Fibroblast of skin of left quadriceps (primary cell): ENCODE measurements at regions not wholly inside any gene's neighbourhood (a gene's known extent, or its start where the extent isn't known, plus 50 kb on each side); places are given as distances from the start of the nearest gene placed in this dataset.
"Not testable (repeated sequence)": the region's sequence is repeated elsewhere in the genome, so short reads cannot be mapped to it uniquely, and the experiment has no call there.

ENCODE experiments used
- DNase-seq, 2 experiments: peaks; one replicate each; pipeline ENCODE4 v3.0.0-alpha.2; 2013; ENCODE audit warnings: low read depth in 2 of 2

DNA sequence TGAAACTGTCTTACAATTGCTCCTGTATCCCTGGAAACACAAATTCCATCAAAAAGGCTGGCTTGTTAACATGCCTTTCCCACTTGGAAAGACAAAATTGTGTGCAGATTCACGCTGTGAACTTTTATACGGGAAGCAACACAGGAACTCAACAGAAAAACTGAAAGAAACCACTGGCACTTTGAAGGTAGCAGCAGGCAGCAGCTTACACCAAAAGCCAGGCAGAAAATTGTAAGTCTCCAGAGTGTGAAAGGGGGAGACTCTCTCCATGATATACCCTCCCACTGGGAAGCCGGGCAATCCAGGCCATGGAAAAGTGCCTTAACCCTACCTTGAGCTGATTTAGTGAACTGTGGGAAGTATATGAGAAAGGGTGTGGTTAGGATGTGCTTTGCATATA, 943.7 kb downstream of the CDH18 start:
- no peak for DNase-seq

DNA sequence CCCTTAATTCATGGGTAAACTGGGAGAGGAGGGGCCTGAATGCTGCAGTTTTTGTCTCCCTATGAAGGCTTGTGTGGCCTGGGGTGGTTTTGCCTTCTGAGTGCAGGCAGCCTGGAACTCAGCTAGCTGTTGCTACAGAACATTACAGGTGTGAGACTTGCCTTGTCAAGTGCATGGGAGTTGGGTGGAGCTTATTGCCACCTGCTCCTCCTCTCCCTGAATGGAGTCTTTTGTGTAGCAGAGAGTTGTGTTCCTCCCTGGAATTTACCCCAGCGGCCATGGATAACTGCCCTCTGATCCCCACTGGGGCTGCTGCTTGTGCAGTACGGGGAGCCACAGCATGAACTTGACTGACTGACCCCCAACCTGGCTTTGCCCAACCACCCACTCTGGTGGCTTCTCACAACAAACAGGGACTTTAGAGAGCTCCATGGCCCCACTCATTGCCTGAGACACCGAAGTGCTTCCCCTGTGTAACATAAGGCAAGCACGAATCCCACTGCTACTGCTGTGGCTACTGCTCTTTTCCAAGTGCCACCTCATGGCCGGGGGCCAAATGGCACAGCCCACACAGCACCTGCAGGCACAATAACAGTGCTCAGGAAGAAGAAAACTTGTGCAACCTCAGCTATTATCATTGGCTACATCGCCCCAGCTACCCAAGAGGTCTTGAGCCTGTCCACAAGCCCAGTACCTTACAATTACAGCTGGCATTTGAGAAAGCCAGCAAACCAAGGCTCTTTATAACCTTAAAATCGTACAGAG, 942.9 kb downstream of the CDH18 start:
- DNase-seq = no peak

DNA sequence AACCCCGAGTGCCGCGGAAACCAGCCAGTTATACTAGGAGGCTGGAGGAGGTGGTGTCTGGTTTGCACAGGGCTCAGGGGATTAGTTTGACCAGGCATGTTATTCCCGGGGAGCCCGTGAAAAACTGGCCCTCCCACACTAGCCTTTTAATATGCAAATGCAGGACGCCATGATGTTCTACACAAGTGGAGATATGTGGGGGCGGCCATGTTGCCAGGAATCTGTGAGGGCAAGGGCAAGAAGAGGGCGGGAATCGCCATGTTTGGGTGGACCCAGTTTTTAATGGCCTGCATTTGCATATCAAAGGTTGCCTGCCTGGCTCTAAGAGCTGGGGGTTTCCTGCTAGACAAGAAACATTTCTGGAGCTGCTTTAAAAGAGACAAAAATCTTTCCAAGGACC, 940.7 kb downstream of the CDH18 start:
- no peak for DNase-seq

DNA sequence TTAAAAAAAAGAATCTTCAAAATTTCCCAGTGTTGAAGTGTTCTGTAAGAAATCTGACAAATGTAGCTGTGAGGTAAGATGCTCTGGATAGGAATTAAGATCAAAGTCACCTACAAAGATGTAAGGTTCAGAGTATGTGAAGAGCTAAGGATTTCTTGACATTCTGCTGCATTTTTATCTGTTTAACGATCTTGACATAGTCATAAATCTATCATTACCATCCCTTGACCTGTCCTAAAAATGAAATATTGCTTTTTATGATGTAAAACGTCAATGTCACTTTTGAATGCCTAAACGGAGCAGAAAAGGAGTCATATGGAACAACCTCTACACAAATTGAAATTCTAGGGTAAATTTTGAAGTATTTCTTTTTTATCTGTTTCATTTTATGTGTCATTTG, 939.3 kb downstream of the CDH18 start:
- DNase-seq = no peak

DNA sequence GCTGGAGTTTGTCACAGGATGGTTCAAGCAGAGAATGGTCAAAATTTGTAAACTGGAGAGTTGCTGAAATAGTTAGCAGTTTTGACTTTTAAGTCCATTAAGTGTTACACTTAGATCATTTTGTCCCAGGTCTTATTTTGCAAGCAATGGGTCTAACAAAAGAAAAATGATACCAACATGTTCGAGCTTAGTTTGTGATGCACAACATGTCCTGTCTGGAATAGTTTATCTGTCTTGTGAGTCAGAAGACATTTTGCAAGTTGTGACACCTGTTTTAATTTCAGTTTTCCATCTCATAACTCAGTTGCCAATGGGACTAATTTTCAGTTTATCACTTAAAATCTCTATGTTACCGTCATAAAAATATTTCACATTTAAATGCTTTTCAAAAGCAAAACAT, 929.8 kb downstream of the CDH18 start:
- DNase-seq = no peak

DNA sequence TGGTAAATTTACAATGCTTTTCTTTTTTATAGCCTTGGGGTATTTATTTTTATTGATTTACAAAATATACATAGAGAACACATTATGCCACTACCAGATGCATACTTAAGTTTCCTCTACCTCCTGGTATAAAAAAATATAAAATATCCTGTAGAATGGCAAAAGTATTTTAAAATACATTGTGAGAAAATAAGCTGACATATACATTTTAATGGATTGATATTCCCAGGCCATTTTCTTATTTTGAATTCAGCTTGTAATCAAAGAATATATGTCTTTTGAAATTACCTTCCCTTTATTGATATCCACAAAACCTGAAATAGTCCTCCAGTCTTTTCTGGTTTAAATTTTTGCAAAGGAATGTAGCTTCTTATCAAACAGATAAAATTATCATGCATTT, 923.9 kb downstream of the CDH18 start:
- DNase-seq = no peak

DNA sequence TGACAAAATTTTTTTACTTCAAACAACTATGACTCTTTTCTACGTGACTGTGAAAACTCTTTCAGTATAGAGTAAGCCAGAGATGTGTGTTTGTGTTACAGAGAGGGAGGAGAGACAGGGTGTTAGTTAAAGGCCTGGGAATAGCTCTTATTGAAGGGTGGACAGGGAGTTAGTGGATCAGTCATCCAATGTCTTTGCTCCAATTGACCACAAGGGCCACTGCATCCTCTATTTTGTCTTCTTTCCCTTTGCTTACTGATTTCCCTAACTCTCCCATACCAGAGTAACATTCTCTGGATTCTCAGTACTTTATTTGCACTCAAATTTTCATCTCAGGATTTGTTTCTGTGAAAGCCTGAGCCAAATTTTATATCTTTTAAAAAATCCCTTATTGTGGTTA, 920.3 kb downstream of the CDH18 start:
- no peak for DNase-seq

DNA sequence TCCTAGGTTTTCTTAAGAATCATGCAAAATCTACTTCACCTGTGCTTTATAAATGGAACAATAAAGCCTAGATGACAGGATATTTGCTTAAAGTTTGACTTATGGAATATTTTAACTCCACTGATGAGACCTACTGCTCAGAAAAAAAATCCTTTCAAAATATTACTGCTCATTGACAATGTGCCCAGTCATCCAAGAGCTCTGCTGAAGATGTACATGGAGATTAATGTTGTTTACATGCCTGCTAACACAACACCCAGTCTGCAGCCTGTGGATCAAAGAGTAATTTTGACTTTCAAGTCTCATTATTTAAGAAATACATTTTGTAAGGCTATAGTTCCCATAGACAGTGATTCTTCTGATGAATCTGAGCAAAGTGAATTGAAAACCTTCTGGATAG, 889.6 kb downstream of the CDH18 start:
- DNase-seq = no peak

DNA sequence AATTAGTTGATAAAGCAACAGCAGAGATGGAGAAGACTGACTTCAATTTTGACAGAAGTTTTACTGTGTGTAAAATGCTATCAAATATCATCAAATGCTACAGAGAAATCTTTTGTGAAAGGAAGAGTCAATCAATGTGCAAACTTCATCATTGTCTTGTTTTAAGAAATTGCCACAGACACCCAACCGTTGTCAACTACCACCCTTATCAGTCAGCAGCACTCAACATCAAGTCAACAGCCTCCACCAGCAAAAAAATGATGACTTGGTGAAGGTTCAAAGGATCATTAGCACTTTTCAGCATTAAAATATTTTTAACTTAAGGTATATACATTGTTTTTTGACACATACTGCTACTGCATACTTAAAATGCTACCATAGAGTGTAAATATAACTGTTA, 888.8 kb downstream of the CDH18 start:
- no peak for DNase-seq

DNA sequence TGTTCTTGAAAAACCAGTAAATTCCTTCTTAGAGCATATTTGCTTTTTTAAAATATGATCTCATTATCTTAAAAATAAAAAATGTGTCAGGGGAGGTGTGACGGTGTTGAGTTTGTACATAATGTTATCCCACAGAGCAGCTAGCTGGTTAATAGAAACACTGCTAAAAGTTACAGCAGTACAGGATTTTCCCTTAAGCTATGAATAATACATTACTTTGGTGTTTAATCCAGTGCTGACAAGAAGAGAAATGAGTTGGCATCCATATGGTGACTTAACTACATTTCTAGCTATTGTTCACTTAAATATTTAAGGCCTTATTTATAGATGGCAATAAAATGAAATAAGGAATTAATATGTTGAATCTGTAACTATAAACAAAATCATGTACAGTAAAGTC, 883.1 kb downstream of the CDH18 start:
- DNase-seq = no peak

DNA sequence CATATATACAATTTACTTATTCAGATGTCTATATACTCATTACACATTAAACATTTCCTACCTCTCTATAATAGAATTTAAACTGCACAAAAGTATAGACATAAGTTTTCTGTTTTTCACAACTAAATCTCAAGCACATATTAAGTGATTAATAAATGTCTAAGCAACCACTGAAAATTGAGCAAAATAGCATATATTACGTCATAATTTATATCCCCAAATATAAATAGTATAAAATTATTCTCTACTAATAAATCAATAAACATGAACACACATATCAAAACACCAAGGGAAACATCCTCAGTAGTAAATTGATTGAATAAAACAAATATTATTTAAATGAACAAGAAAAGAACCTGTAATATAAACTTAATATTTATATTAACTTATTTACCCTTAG, 865.1 kb downstream of the CDH18 start:
- DNase-seq = no peak

DNA sequence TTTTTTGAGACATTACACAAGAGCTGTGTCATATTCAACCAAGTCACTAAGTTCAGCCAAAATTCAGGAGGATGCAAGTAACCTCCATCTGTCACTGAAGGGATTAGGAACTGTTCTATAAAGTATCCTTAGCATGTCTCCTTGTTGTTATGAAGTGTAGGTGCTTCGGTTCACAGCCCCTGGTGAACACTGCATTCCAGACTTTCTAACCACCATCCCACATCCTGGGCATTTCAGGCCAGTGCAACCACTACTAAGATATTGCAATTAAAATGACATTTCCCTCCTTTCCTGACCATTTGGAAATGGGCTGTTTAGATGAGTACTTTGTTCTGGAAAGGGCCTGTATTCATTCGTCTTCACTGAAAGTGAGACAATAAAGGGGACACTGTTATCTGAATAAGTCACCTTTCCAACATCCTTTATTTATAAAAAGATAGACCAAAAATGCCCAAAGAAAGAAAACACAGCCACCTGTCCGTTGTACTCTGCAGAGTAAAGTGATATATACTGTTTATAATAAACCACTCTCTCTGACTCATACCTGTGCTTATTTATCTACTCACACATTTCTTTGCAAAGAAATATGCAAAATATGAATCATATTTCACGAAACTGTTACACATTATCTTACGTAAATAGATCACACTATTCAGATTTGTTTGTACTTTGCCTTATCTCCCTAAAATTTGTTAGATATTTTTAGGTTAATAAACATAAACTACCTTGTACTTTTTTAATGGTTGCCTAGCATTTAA, 861.9 kb downstream of the CDH18 start:
- DNase-seq = no peak

DNA sequence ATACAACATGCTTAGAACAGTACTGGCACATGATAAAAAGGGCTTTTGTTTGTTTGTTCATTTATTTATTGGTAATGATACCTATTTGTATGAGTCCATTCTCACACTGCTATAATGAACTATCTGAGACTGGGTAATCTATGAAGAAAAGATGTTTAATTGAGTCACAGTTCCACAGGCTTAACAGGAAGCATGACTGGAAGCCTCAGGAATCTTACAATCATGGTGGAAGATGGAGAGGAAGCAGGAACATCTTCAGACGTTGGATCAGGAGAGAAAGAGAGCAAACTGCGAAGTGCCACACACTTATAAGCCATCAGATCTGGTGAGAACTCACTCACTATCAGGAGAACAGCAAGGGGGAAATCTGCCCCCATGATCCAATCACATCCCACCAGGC, 847.7 kb downstream of the CDH18 start:
- no peak for DNase-seq

DNA sequence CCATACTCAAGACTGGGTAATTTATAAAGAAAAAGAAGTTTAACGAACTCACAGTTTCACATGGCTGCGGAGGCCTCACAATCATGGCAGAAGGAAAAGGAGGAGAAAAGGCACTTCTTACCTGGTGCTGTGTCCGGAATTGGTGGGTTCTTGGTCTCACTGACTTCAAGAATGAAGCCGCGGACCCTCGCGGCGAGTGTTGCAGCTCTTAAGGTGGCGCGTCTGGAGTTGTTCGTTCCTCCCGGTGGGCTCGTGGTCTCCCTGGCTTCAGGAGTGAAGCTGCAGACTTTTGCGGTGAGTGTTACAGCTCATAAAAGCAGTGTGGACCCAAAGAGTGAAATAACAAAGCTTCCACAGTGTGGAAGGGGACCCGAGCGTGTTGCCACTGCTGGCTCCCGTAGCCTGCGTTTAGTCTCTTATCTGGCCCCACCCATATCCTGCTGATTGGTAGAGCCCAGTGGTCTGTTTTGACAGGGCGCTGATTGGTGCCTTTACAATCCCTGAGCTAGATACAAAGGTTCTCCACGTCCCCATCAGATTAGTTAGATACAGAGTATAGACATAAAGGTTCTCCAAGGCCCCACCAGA, 846.0 kb downstream of the CDH18 start:
- DNase-seq = not testable (repeated sequence)

DNA sequence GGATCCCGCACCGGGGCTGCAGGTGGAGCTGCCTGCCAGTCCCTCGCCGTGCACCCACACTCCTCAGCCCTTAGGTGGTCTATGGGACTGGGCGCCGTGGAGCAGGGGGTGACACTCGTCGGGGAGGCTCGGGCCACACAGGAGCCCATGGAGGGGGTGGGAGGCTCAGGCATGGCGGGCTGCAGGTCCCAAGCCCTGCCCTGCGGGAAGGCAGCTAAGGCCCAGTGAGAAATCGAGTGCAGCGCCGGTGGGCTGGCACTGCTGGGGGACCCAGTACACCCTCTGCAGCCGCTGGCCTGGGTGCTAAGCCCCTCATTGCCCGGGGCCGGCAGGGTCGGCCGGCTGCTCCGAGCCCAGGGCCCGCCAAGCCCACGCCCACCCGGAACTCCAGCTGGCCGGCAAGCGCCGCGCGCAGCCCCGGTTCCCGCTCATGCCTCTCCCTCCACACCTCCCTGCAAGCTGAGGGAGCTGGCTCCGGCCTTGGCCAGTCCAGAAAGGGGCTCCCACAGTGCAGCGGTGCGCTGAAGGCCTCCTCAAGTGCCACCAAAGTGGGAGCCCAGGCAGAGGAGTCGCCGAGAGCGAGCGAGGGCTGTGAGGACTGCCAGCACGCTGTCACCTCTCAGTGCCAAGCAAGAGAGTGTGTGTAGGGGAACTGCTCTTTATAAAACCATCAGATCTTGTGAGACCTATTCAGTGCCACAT, 845.1 kb downstream of the CDH18 start:
- DNase-seq = not testable (repeated sequence)

DNA sequence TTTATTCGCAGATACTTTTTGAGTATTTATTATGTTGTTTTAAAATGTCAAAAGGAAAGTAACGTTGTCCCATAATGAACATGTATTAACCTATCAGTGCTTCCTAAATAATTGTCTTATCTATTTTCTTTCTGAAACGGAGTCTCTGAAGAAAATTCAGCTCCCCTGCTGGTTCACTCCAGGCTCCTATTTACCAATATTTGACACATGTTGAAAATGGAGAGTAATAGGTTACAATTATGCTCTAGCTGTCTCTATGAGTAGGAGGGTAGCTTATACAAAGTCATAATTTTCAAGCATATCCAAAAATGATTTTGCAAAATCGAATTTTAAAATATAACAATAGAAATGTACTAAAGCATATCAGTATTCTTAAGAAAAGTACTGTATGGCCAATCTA, 844.1 kb downstream of the CDH18 start:
- no peak for DNase-seq

DNA sequence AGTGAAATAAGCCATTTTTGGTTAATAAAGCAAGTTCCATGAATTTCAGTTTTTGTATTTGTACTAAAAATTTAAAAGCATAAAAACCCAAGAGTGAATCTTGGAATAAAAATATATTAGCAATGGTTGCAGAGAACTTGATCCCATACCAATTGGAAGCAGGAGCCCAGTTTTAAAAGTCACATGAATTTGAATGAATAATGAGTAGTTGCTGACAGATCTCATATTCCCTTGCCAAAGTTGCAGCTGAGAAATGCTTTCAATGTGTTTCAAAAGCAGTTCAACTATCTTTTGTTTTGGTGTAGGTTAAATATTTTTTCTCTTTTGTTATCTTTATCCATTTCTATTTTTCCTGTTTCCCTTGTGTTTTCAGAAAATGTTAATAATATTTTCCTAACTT, 818.6 kb downstream of the CDH18 start:
- no peak for DNase-seq

DNA sequence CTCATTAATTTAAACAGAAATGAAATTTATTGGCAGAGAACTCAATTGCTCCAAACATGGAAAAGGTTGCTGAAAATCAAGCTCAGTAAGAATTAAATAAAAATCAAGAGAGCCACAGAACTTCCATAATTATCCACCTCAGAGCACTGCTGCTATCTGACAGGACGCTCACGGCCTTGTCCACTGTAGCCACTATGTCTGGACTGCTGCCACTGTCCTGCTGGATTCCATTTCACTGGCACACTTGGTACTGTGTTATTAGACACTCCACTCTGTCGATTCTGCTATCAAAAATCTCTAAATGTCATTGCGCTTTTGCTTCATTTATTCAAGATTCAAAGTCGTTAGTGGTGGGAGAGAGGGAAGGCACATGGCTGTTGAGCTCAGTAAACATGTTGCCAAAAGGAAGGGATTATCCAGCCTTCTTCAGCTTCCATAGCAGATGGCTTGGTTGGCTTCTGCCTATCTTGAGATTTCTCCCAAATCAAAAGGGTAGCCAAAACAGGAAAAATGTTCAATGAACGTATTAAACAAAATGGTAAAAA, 815.0 kb downstream of the CDH18 start:
- DNase-seq = no peak

DNA sequence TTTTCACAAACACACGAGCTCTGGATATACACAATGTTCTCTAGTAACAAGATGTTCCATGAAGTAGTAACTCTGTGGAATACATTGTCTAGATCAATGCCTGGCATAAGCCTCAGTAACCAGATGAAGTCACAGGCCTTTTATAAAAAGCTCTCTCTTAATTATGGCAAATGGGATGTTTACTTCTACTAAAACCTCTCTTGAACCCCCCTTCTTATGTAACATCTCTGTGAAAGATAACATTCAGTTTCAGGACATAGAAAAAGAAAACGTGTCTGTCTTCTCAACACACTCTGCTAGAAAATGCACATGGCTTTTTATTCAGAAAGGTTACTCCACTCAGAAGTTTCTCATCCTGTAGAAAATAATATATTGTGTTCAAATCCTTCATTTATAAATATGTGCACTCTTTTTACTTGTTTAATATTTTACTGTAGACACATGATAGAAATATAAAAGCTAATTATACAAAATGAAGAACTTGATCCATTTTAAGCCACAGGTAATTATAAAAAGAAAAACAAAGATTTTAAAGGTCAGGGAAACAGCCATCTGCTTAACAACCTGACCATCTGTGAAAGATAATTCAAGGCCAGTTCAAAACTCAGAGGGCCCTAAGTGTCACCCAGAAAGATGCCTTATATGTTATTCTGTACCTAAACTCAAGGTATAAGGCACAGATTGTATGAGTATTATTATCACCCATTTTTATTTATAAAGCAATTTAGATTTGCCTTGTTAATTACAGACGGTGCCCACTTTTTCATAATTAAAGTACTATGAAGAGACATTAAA, 812.0 kb downstream of the CDH18 start:
- DNase-seq = no peak

DNA sequence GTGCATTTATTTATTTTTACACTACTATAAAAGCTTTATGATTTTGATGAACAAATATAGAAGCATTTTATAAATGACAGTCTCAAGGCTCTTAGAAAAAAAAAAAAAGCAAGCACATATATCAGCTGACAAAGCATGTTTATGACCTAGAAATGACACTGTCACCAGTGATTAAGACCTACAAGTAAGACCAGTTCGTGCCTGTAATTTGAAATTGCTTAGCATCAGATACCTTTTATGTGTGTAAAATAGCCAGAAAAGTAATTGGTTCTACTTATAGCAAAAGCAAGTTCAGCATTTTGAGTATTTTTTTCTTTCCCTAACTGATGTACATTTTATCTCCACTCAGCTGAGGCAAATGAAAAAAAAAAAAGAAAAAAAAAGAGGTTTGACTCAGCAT, 808.4 kb downstream of the CDH18 start:
- DNase-seq = no peak

DNA sequence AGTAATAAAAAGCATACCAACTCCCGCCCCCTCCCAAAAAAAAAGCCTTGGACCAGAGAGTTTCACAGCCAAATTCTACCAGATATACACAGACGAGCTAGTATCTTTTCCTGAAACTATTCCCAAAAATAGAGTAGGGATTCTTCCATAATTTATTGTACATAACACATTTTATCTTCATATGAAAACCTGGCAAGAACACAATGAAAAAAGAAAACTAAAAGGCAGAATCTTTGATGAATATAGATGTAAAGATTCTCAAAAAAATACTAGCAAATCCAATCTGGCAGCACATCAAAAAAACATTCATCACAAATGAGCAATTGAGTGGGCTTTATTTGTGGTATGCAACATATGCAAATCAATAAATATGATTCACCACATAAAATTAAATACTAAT, 798.8 kb downstream of the CDH18 start:
- no peak for DNase-seq
